ENCODE measurements at regions not wholly inside any gene's neighbourhood (a gene's known extent, or its start where the extent isn't known, plus 50 kb on each side); places are given as distances from the start of the nearest gene placed in this dataset.
"Not testable (repeated sequence)": the region's sequence is repeated elsewhere in the genome, so short reads cannot be mapped to it uniquely, and the experiment has no call there.

- H3K4me3 ChIP-seq (replicated peaks in 1 of 2; ENCODE audit: low read depth in 2 of 2, low read length in 2 of 2); DNase-seq (ENCODE audit: low read depth in 2 of 2): not testable (repeated sequence)
Measured at GRCh38 chr20:64327223-64327549, 71.6 kb downstream of the PCMTD2 start.

- DNase-seq (ENCODE audit: low read depth in 2 of 2), result peak; percentile 32 to 46
- H3K4me3 ChIP-seq (replicated peaks in 1 of 2; ENCODE audit: low read depth in 2 of 2, low read length in 2 of 2), result not testable (repeated sequence)
Measured at GRCh38 chr20:64327550-64328317, 72.2 kb downstream of the PCMTD2 start.

DNA sequence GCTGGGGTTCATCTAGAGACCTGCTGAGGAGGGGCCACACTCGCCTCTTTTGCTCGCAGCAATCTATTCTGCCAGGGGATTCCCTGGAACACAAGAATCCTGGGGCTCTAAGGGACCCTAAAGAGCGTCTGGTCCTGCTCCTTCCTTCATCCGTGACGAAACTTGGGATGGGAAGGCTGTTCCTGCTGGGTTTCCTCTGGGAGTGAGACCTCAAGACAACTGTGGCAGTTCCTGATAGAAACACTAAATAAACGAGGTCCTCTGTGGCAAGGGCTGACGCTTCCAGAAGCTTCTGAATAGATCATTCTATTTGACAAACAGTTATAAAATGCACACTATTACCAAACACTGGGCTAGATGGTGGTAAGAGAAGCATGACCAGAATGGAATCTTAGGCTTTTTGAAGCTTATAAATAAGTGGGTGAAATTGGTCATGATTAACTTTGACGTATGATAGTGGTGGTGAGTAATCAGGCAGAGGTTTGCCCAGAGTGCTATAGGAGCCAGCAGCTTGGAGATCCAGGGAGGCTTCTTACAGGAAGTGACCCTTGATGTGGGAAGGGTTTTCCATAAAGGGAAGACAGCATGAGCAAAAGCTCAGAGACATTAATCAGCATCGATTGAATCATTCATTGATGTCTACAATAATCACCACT is 73.2 kb downstream of the PCMTD2 start:
- DNase-seq (ENCODE audit: low read depth in 2 of 2), result peak in 1 of 2 donors; percentile 5
- not testable (repeated sequence) for H3K4me3 ChIP-seq (replicated peaks in 1 of 2; ENCODE audit: low read depth in 2 of 2, low read length in 2 of 2)

DNA sequence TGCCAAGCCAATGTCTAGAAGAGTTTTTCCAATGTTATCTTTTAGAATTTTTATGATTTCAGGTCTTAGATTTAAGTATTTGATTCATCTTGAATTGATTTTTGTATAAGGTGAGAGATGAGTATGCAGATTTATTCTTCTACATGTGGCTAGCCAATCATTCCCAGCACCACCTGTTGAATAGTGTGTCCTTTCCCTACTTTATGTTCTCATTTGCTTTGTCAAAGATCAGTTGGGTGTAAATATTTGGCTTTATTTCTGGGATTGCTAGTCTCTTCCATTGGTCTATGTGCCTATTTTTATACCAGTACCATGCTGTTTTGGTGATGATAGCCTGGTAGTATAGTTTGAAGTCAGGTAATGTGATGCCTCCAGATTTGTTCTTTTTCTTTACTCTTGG is 77.1 kb downstream of the PCMTD2 start:
- not testable (repeated sequence) for H3K4me3 ChIP-seq (replicated peaks in 1 of 2; ENCODE audit: low read depth in 2 of 2, low read length in 2 of 2); DNase-seq (ENCODE audit: low read depth in 2 of 2)
